Upper lobe of left lung (tissue), 6 donors: ENCODE measurements at regions not wholly inside any gene's neighbourhood (a gene's known extent, or its start where the extent isn't known, plus 50 kb on each side); places are given as distances from the start of the nearest gene placed in this dataset.

Experiments used
- ATAC-seq, 2 donors: fragments of 200-7000 bp; cut with Tn5 transposase; one replicate each; pipeline ENCODE4 v1.9.1; 2022; ENCODE audit warnings: mild to moderate bottlenecking in 2 of 2, moderate library complexity in 2 of 2; ENCODE audit not compliant: low FRiP score in 2 of 2
- DNase-seq, 2 donors: peaks; one replicate each; pipeline ENCODE4 v3.0.0-alpha.2; 2019 to 2020
- H3K27ac ChIP-seq, 4 donors: fragments of 200-600 bp; sonication (generic); one replicate each; pipeline ENCODE4 v1.5.1; 2016 to 2019
- H3K27me3 ChIP-seq, 4 donors: fragments of 200-600 bp; sonication (generic); one replicate each; pipeline ENCODE4 v1.5.1; 2017 to 2019
- H3K36me3 ChIP-seq, 4 donors: fragments of 200-600 bp; sonication (generic); one replicate each; pipeline ENCODE4 v1.5.1; 2016 to 2019
- H3K4me1 ChIP-seq, 4 donors: fragments of 200-600 bp; sonication (generic); one replicate each; pipeline ENCODE4 v1.5.1; 2018 to 2019
- H3K4me3 ChIP-seq, 4 donors: fragments of 200-600 bp; sonication (generic); one replicate each; pipeline ENCODE4 v1.5.1; 2017 to 2019; ENCODE audit warnings: mild to moderate bottlenecking in 2 of 4, moderate library complexity in 1 of 4
- H3K9me3 ChIP-seq, 4 donors: fragments of 200-600 bp; sonication (generic); one replicate each; pipeline ENCODE4 v1.5.1; 2018 to 2019
- CTCF ChIP-seq, 6 experiments: fragments of 450-650 bp in 4 of 6; fragments of 200-600 bp in 2 of 6; sonication (generic) in 2 of 6; IDR thresholded peaks; one replicate each; pipeline ENCODE4 v1.5.1; 2016 to 2019; ENCODE audit warnings: antibody characterized with exemption in 6 of 6
- EP300 ChIP-seq, 4 donors: sonication (generic); formaldehyde crosslinking; IDR thresholded peaks; one replicate each; pipeline ENCODE4 v1.5.1; 2017; ENCODE audit warnings: antibody characterized with exemption in 4 of 4, control low read depth in 2 of 4
- POLR2A ChIP-seq, 4 donors: fragments of 450-650 bp; IDR thresholded peaks; one replicate each; pipeline ENCODE4 v1.5.1; 2016 to 2017; ENCODE audit warnings: antibody characterized with exemption in 4 of 4, mild to moderate bottlenecking in 2 of 4
- POLR2AphosphoS5 ChIP-seq, 2 donors: sonication (generic); formaldehyde crosslinking; IDR thresholded peaks; one replicate each; pipeline ENCODE4 v1.5.1; 2017; ENCODE audit warnings: antibody characterized with exemption in 2 of 2
- WGBS, 2 donors: methylation state at CpG; one replicate each; pipeline ENCODE4 v1.1.5; 2017 to 2018; 5-methylcytosine and 5-hydroxymethylcytosine counted together
- donor health status: DM: no; HTN: no; CAD: no; lungs with moderate emphysema.
- donor health status: DM: no; HTN: yes; CAD: no; lungs with severe emphysema.

- WGBS, 2 donors = 90 to 94% methylated on average over 4 of the region's 4 CpGs
- no peak overlapping the region for H3K4me3 ChIP-seq
Measured at GRCh38 chr20:37455659-37456058, 65.4 kb upstream of the NNAT start.

GRCh38 chr20:37456948-37457347 is 64.1 kb upstream of the NNAT start:
- TF ChIP-seq POLR2A (IDR thresholded peaks at IDR 0.05) (no peak), POLR2AphosphoS5 (IDR thresholded peaks at IDR 0.05) (no peak), EP300 (IDR thresholded peaks at IDR 0.05) (no peak), CTCF (IDR thresholded peaks at IDR 0.05) (no peak)
- Histone ChIP-seq H3K27me3 (no peaks in the 10 kb centered on the region), H3K9me3 (peaks cover 3 to 21% (median 6%) of the 10 kb centered on the region in 4 donors), H3K27ac (no peak overlapping the region), H3K36me3 (no peaks in the 10 kb centered on the region), H3K4me3 (no peak overlapping the region), H3K4me1 (no peaks in the 10 kb centered on the region)
- DNase-seq = no peak
- WGBS, 2 donors = 92% methylated on average over 2 of the region's 2 CpGs
- ATAC-seq = no peak

More at GRCh38 chr20:37455659-37456058, 65.4 kb upstream of the NNAT start:
- H3K27me3 ChIP-seq = no peaks in the 10 kb centered on the region
- H3K4me1 ChIP-seq = no peaks in the 10 kb centered on the region
- no peak for ATAC-seq
- TF ChIP-seq POLR2A (IDR thresholded peaks at IDR 0.05) (no peak), POLR2AphosphoS5 (IDR thresholded peaks at IDR 0.05) (no peak), EP300 (IDR thresholded peaks at IDR 0.05) (no peak), CTCF (IDR thresholded peaks at IDR 0.05) (no peak)
- H3K9me3 ChIP-seq = peaks cover 3 to 21% (median 6%) of the 10 kb centered on the region in 4 donors
- no peak for DNase-seq
- no peak overlapping the region for H3K27ac ChIP-seq
- no peaks in the 10 kb centered on the region for H3K36me3 ChIP-seq

- H3K27me3 ChIP-seq = no peaks in the 10 kb centered on the region
- TF ChIP-seq POLR2A (IDR thresholded peaks at IDR 0.05) = no peak
- TF ChIP-seq CTCF (IDR thresholded peaks at IDR 0.05) = no peak
- no peak for TF ChIP-seq EP300 (IDR thresholded peaks at IDR 0.05)
- no peak for TF ChIP-seq POLR2AphosphoS5 (IDR thresholded peaks at IDR 0.05)
- H3K4me3 ChIP-seq = no peak overlapping the region
- DNase-seq (peak in 1 of 2 donors; percentile 2), ATAC-seq (no peak)
- H3K4me1 ChIP-seq = no peaks in the 10 kb centered on the region
- 93 to 97% methylated on average over 2 of the region's 2 CpGs for WGBS, 2 donors
- H3K27ac ChIP-seq = no peak overlapping the region
- no peaks in the 10 kb centered on the region for H3K36me3 ChIP-seq
- peaks cover 3 to 21% (median 6%) of the 10 kb centered on the region in 4 donors for H3K9me3 ChIP-seq
Measured at GRCh38 chr20:37457921-37458320, 63.1 kb upstream of the NNAT start.

- no peak for DNase-seq
- 94 to 98% methylated on average over 3 of the region's 3 CpGs for WGBS, 2 donors
- Histone ChIP-seq H3K27me3 (no peaks in the 10 kb centered on the region), H3K9me3 (peaks cover 3 to 21% (median 6%) of the 10 kb centered on the region in 4 donors), H3K4me3 (no peak overlapping the region), H3K4me1 (no peaks in the 10 kb centered on the region), H3K27ac (no peak overlapping the region), H3K36me3 (no peaks in the 10 kb centered on the region)
- TF ChIP-seq EP300 (IDR thresholded peaks at IDR 0.05) (no peak), POLR2A (IDR thresholded peaks at IDR 0.05) (no peak), CTCF (IDR thresholded peaks at IDR 0.05) (no peak), POLR2AphosphoS5 (IDR thresholded peaks at IDR 0.05) (no peak)
- no peak for ATAC-seq
Measured at GRCh38 chr20:37458761-37459160, 62.3 kb upstream of the NNAT start.

- Histone ChIP-seq H3K36me3 (no peaks in the 10 kb centered on the region), H3K27ac (no peak overlapping the region), H3K4me3 (no peak overlapping the region), H3K27me3 (no peaks in the 10 kb centered on the region), H3K9me3 (peaks cover 0 to 11% (median 3%) of the 10 kb centered on the region in 4 donors), H3K4me1 (no peaks in the 10 kb centered on the region)
- DNase-seq (no peak), ATAC-seq (no peak)
- TF ChIP-seq CTCF (IDR thresholded peaks at IDR 0.05) (no peak), POLR2AphosphoS5 (IDR thresholded peaks at IDR 0.05) (no peak), EP300 (IDR thresholded peaks at IDR 0.05) (no peak), POLR2A (IDR thresholded peaks at IDR 0.05) (no peak)
- WGBS, 2 donors = 92 to 95% methylated on average over 3 of the region's 3 CpGs
Measured at GRCh38 chr20:37461405-37461804, 59.6 kb upstream of the NNAT start.
